ENCODE measurements at regions not wholly inside any gene's neighbourhood (a gene's known extent, or its start where the extent isn't known, plus 50 kb on each side); places are given as distances from the start of the nearest gene placed in this dataset.

DNA sequence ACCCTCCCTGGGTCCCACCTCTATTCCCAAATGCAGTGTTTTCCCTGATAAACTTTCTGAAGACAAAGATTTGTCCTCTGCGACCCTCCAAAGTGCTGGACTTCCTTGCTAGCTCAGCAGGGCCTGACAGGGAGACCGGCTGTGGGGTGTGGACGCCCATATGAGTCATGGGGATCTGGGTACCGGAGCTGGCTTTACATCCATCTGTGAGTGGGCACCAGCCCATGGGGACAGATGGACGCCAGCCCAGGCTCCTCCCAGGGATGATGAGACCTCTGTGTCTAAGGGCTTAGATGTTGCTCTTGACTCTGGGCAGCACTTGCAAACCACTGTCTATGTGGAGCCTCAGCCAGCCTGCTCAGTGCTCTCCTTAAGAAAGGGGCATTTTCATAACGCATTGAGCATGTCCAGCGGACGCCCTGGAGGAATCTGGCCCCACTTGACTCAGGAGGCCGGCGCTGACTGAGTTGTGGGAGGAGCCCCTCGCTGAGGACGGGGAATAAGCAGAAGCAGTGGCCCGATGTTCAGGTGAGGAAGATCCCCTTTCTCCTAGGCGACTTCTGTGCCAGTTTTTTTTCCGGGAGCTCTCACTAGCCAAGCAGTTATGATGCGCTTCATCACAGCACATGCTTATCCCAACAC lies 229.4 kb upstream of the MYT1L start:
- TF ChIP-seq, protein P1, sequence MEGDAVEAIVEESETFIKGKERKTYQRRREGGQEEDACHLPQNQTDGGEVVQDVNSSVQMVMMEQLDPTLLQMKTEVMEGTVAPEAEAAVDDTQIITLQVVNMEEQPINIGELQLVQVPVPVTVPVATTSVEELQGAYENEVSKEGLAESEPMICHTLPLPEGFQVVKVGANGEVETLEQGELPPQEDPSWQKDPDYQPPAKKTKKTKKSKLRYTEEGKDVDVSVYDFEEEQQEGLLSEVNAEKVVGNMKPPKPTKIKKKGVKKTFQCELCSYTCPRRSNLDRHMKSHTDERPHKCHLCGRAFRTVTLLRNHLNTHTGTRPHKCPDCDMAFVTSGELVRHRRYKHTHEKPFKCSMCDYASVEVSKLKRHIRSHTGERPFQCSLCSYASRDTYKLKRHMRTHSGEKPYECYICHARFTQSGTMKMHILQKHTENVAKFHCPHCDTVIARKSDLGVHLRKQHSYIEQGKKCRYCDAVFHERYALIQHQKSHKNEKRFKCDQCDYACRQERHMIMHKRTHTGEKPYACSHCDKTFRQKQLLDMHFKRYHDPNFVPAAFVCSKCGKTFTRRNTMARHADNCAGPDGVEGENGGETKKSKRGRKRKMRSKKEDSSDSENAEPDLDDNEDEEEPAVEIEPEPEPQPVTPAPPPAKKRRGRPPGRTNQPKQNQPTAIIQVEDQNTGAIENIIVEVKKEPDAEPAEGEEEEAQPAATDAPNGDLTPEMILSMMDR (IDR thresholded peaks at IDR 0.05; ENCODE audit: low read depth, low read length), result no peak
- TF ChIP-seq EZH2phosphoT487 (IDR thresholded peaks at IDR 0.05; ENCODE audit: low read depth), result no peak
